Activated CD4-positive, alpha-beta T cell treated with anti-CD3 and anti-CD28 coated beads, Interleukin-2, amount 50 U/mL, for 4 hours (primary cell): ENCODE measurements at regions not wholly inside any gene's neighbourhood (a gene's known extent, or its start where the extent isn't known, plus 50 kb on each side); places are given as distances from the start of the nearest gene placed in this dataset.
"Not testable (repeated sequence)": the region's sequence is repeated elsewhere in the genome, so short reads cannot be mapped to it uniquely, and the experiment has no call there.

Experiments used
- DNase-seq, 2 experiments: peaks; one replicate each; pipeline ENCODE4 v3.0.0-alpha.2; 2020

- DNase-seq, result no peak
Observed at GRCh38 chr6:1197309-1197708, 114.6 kb upstream of the FOXQ1 start.

GRCh38 chr6:1191141-1191630, 120.7 kb upstream of the FOXQ1 start:
- no peak for DNase-seq

- no peak for DNase-seq
Observed at GRCh38 chr6:1190366-1190765, 121.5 kb upstream of the FOXQ1 start.

- DNase-seq, result no peak
Observed at GRCh38 chr6:1188199-1188598, 123.7 kb upstream of the FOXQ1 start.

GRCh38 chr6:1187293-1188131, 124.4 kb upstream of the FOXQ1 start:
- no peak for DNase-seq

- DNase-seq, result no peak
Observed at GRCh38 chr6:1184318-1184717, 127.6 kb upstream of the FOXQ1 start.

- no peak for DNase-seq
Observed at GRCh38 chr6:1182722-1183521, 129.0 kb upstream of the FOXQ1 start.

- DNase-seq, result no peak
Observed at GRCh38 chr6:1181939-1182605, 129.8 kb upstream of the FOXQ1 start.

- DNase-seq, result no peak
Observed at GRCh38 chr6:1179571-1180459, 132.1 kb upstream of the FOXQ1 start.

GRCh38 chr6:1178590-1178989, 133.3 kb upstream of the FOXQ1 start:
- DNase-seq, result no peak

- DNase-seq, result no peak
Observed at GRCh38 chr6:1176567-1176966, 135.3 kb upstream of the FOXQ1 start.

- no peak for DNase-seq
Observed at GRCh38 chr6:1175877-1176276, 136.0 kb upstream of the FOXQ1 start.

GRCh38 chr6:1170794-1171193, 141.1 kb upstream of the FOXQ1 start:
- no peak for DNase-seq

GRCh38 chr6:1164600-1164999, 147.3 kb upstream of the FOXQ1 start:
- no peak for DNase-seq

GRCh38 chr6:1163501-1163900, 148.4 kb upstream of the FOXQ1 start:
- DNase-seq, result no peak

- DNase-seq, result no peak
Observed at GRCh38 chr6:1162367-1163275, 149.3 kb upstream of the FOXQ1 start.

GRCh38 chr6:1156411-1156810, 155.5 kb upstream of the FOXQ1 start:
- DNase-seq, result not testable (repeated sequence)

- DNase-seq, result no peak
Observed at GRCh38 chr6:1153696-1154245, 158.1 kb upstream of the FOXQ1 start.

GRCh38 chr6:1146500-1146899, 165.4 kb upstream of the FOXQ1 start:
- DNase-seq, result no peak

GRCh38 chr6:1145768-1146218, 166.1 kb upstream of the FOXQ1 start:
- DNase-seq, result no peak
